ENCODE measurements at regions not wholly inside any gene's neighbourhood (a gene's known extent, or its start where the extent isn't known, plus 50 kb on each side); places are given as distances from the start of the nearest gene placed in this dataset.

GRCh38 chrX:19190902-19191301 is 68.6 kb upstream of the ADGRG2 start:
- Histone ChIP-seq H3K4me3 (no peak overlapping the region), H3K9me3 (replicated peaks) (no peaks in the 10 kb centered on the region), H3K27ac (replicated peaks) (no peak overlapping the region), H3K36me3 (no peaks in the 10 kb centered on the region), H3K4me1 (no peaks in the 10 kb centered on the region), H3K27me3 (ENCODE audit: low read depth) (no peaks in the 10 kb centered on the region)
- intact Hi-C loops (cut with micrococcal nuclease) = no loop called here
- no peak for DNase-seq
- TF ChIP-seq, protein P1, sequence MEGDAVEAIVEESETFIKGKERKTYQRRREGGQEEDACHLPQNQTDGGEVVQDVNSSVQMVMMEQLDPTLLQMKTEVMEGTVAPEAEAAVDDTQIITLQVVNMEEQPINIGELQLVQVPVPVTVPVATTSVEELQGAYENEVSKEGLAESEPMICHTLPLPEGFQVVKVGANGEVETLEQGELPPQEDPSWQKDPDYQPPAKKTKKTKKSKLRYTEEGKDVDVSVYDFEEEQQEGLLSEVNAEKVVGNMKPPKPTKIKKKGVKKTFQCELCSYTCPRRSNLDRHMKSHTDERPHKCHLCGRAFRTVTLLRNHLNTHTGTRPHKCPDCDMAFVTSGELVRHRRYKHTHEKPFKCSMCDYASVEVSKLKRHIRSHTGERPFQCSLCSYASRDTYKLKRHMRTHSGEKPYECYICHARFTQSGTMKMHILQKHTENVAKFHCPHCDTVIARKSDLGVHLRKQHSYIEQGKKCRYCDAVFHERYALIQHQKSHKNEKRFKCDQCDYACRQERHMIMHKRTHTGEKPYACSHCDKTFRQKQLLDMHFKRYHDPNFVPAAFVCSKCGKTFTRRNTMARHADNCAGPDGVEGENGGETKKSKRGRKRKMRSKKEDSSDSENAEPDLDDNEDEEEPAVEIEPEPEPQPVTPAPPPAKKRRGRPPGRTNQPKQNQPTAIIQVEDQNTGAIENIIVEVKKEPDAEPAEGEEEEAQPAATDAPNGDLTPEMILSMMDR (IDR thresholded peaks at IDR 0.05; ENCODE audit: borderline replicate concordance) = no peak

DNA sequence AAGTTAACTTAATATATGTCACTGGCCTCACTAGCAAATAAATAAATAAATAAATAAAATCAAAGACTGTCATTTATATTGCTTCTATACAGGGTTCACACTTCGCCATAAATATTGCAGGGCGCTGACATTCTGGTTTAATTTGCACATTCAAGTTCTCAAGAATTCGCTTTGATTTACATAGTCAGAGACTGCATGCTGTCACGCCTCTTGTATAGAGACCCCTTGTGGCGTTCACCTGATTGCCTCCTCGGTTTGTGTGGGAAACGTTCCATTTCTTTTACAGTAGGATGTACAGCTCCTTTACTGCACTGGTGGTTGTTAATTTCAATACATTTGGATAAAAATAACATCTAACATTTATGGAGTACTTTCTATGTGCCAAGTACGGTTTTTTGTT is 71.3 kb upstream of the ADGRG2 start:
- Histone ChIP-seq H3K27me3 (ENCODE audit: low read depth) (no peaks in the 10 kb centered on the region), H3K36me3 (no peaks in the 10 kb centered on the region), H3K4me1 (no peaks in the 10 kb centered on the region), H3K4me3 (no peak overlapping the region), H3K9me3 (replicated peaks) (no peaks in the 10 kb centered on the region), H3K27ac (replicated peaks) (no peak overlapping the region)
- intact Hi-C loops (cut with micrococcal nuclease) = no loop called here
- TF ChIP-seq, protein P1 (IDR thresholded peaks at IDR 0.05; ENCODE audit: borderline replicate concordance) = no peak
- no peak for DNase-seq

- Histone ChIP-seq H3K4me3 (no peak overlapping the region), H3K4me1 (no peaks in the 10 kb centered on the region), H3K27me3 (ENCODE audit: low read depth) (no peaks in the 10 kb centered on the region), H3K9me3 (replicated peaks) (no peaks in the 10 kb centered on the region), H3K27ac (replicated peaks) (no peak overlapping the region), H3K36me3 (no peaks in the 10 kb centered on the region)
- intact Hi-C loops (cut with micrococcal nuclease) = no loop called here
- TF ChIP-seq, protein P1 (IDR thresholded peaks at IDR 0.05; ENCODE audit: borderline replicate concordance) = no peak
- DNase-seq = no peak
These were observed 72.3 kb upstream of the ADGRG2 start for GRCh38 chrX:19194285-19195242.

- DNase-seq = no peak
- Histone ChIP-seq H3K9me3 (replicated peaks) (no peaks in the 10 kb centered on the region), H3K27me3 (ENCODE audit: low read depth) (no peaks in the 10 kb centered on the region), H3K4me1 (no peaks in the 10 kb centered on the region), H3K27ac (replicated peaks) (no peak overlapping the region), H3K4me3 (no peak overlapping the region), H3K36me3 (no peaks in the 10 kb centered on the region)
- TF ChIP-seq, protein P1 (IDR thresholded peaks at IDR 0.05; ENCODE audit: borderline replicate concordance) = no peak
- intact Hi-C loops (cut with micrococcal nuclease) = no loop called here
These were observed 73.0 kb upstream of the ADGRG2 start for GRCh38 chrX:19195243-19195610.

- no peak overlapping the region for H3K27ac ChIP-seq (replicated peaks)
- intact Hi-C loops (cut with micrococcal nuclease) = no loop called here
- H3K36me3 ChIP-seq = no peaks in the 10 kb centered on the region
- H3K4me3 ChIP-seq = no peak overlapping the region
- TF ChIP-seq, protein P1 (IDR thresholded peaks at IDR 0.05; ENCODE audit: borderline replicate concordance) = no peak
- H3K27me3 ChIP-seq (ENCODE audit: low read depth) = no peaks in the 10 kb centered on the region
- no peaks in the 10 kb centered on the region for H3K9me3 ChIP-seq (replicated peaks)
- no peaks in the 10 kb centered on the region for H3K4me1 ChIP-seq
- no peak for DNase-seq
These were observed 76.2 kb upstream of the ADGRG2 start for GRCh38 chrX:19198473-19198872.
